ENCODE measurements at regions not wholly inside any gene's neighbourhood (a gene's known extent, or its start where the extent isn't known, plus 50 kb on each side); places are given as distances from the start of the nearest gene placed in this dataset.
A peak's percentile ranks its signal among the peaks of the same experiment; 100 is the strongest.

DNA sequence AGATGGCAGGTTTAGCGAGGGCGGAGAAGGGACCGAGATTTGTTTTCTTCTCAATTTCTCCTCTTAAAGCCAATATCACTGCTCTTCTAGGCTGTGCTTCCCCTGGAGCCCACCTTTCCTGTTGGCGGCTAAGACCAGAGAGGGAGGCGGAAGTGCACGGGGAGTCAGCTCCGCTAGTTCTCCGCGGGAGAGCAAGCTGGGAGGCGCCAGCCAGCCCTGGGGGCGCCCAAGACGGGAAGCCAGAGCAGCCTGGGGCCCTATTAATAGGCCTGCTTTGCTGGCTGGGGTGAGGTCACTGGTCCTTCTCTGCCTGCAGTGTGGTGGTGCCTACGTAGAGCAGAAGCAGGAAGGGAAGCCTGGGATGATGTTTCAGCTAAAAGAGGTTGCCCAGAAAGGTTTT is 61.6 kb downstream of the LSM5 start:
- no peak for DNase-seq
- Histone ChIP-seq H4K20me1 (ENCODE audit: insufficient read depth, low read depth, low read length) (no peaks in the 10 kb centered on the region), H3K9me3 (ENCODE audit: low read length) (no peaks in the 10 kb centered on the region), H3K27ac (ENCODE audit: low read length) (no peak overlapping the region), H2AFZ (ENCODE audit: low read length) (no peak overlapping the region), H3K27me3 (ENCODE audit: low read length) (no peaks in the 10 kb centered on the region), H3K9ac (ENCODE audit: low read length) (no peak overlapping the region), H3K4me2 (ENCODE audit: low read depth, low read length, poor library complexity, severe bottlenecking) (no peak overlapping the region), H3K79me2 (ENCODE audit: low read length) (no peaks in the 10 kb centered on the region), H3K4me3 (ENCODE audit: low read length) (no peak overlapping the region), H3K9me2 (replicated peaks; ENCODE audit: insufficient read depth, low read length) (no peaks in the 10 kb centered on the region), H3K36me3 (ENCODE audit: insufficient read depth, low read length) (no peaks in the 10 kb centered on the region), H3K4me1 (ENCODE audit: low read length) (no peaks in the 10 kb centered on the region)

DNA sequence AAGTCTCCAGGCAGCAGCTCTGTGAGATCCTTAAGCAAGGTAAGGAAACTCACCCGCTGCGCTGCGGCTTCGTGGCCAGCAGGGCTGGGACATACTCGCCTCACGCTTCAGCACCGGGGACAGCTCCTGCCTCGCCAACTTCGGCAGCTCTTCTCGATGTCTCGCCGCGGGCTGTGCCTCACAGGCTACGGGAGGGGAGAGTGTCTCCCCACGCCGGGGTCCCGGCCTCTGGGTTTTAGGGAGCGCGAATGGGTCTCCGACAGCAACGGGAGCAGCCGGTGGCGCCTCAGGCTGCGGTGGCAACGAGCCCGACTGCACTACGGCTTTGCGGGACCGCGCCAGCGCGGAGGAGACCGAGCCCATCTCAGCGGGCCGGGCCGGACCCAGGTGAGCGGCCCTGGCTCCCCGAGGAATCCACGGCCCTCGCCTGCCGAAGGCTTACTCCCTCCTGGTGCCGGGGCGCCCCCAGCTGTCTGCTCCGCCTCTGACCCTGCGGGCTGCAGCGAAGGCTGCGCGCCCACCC is 62.4 kb downstream of the LSM5 start:
- Histone ChIP-seq H3K4me1 (ENCODE audit: low read length) (no peaks in the 10 kb centered on the region), H2AFZ (ENCODE audit: low read length) (no peak overlapping the region), H4K20me1 (ENCODE audit: insufficient read depth, low read depth, low read length) (no peaks in the 10 kb centered on the region), H3K9ac (ENCODE audit: low read length) (no peak overlapping the region), H3K27ac (ENCODE audit: low read length) (no peak overlapping the region), H3K4me2 (ENCODE audit: low read depth, low read length, poor library complexity, severe bottlenecking) (no peak overlapping the region), H3K27me3 (ENCODE audit: low read length) (no peaks in the 10 kb centered on the region), H3K9me3 (ENCODE audit: low read length) (no peaks in the 10 kb centered on the region), H3K9me2 (replicated peaks; ENCODE audit: insufficient read depth, low read length) (no peaks in the 10 kb centered on the region), H3K79me2 (ENCODE audit: low read length) (no peaks in the 10 kb centered on the region), H3K4me3 (ENCODE audit: low read length) (no peak overlapping the region), H3K36me3 (ENCODE audit: insufficient read depth, low read length) (no peaks in the 10 kb centered on the region)
- DNase-seq, result peak; percentile 60

DNA sequence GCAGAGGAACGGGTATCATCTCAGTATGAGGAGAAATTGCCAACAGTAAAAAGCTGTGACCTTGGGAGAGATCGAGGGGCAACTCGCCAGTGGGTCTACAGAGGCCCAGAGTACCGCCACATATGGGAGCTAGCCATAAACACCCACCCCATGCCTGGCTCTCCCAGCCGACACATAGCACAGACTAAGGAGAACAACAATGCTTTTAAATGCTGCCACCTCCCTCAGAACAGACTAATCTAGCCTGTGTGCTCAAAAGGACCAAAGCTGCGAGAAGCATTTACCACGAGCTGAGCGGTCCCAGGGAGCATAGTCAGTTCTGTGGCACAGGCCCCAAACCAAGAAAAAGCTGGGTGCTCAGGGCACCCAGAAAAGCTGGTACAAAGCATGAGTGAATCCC is 73.3 kb downstream of the LSM5 start:
- H2AFZ ChIP-seq (ENCODE audit: low read length), result no peak overlapping the region
- no peaks in the 10 kb centered on the region for H3K9me3 ChIP-seq (ENCODE audit: low read length)
- H3K4me3 ChIP-seq (ENCODE audit: low read length), result no peak overlapping the region
- H4K20me1 ChIP-seq (ENCODE audit: insufficient read depth, low read depth, low read length), result no peaks in the 10 kb centered on the region
- no peak overlapping the region for H3K27ac ChIP-seq (ENCODE audit: low read length)
- no peaks in the 10 kb centered on the region for H3K79me2 ChIP-seq (ENCODE audit: low read length)
- H3K36me3 ChIP-seq (ENCODE audit: insufficient read depth, low read length), result no peaks in the 10 kb centered on the region
- H3K27me3 ChIP-seq (ENCODE audit: low read length), result no peaks in the 10 kb centered on the region
- no peak overlapping the region for H3K9ac ChIP-seq (ENCODE audit: low read length)
- no peak overlapping the region for H3K4me2 ChIP-seq (ENCODE audit: low read depth, low read length, poor library complexity, severe bottlenecking)
- H3K9me2 ChIP-seq (replicated peaks; ENCODE audit: insufficient read depth, low read length), result no peaks in the 10 kb centered on the region
- DNase-seq, result no peak
- no peaks in the 10 kb centered on the region for H3K4me1 ChIP-seq (ENCODE audit: low read length)

DNA sequence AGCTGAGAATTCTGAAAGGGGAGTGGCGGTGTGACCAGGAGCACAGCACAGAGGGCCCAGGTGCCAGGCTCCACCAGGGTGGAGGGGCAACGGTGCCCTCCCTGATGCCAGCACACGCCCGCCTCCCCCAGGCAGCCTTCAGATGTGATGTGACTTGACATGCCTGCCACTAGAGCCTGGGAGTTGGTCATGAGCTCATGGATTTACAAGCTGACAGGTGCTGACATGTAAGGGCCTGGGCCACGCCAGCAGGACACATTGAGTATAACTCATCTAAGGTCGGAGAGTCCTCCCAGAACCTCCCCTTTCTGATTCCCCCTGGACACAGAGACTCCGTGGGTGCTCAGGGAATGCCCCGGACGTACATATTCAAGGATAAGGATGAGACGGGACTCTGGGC is 74.2 kb downstream of the LSM5 start:
- no peaks in the 10 kb centered on the region for H3K9me3 ChIP-seq (ENCODE audit: low read length)
- H3K4me3 ChIP-seq (ENCODE audit: low read length), result no peak overlapping the region
- no peaks in the 10 kb centered on the region for H3K9me2 ChIP-seq (replicated peaks; ENCODE audit: insufficient read depth, low read length)
- H3K79me2 ChIP-seq (ENCODE audit: low read length), result no peaks in the 10 kb centered on the region
- no peak overlapping the region for H3K9ac ChIP-seq (ENCODE audit: low read length)
- no peaks in the 10 kb centered on the region for H3K27me3 ChIP-seq (ENCODE audit: low read length)
- H3K4me2 ChIP-seq (ENCODE audit: low read depth, low read length, poor library complexity, severe bottlenecking), result no peak overlapping the region
- no peaks in the 10 kb centered on the region for H3K36me3 ChIP-seq (ENCODE audit: insufficient read depth, low read length)
- no peak overlapping the region for H2AFZ ChIP-seq (ENCODE audit: low read length)
- H3K27ac ChIP-seq (ENCODE audit: low read length), result no peak overlapping the region
- DNase-seq, result no peak
- H4K20me1 ChIP-seq (ENCODE audit: insufficient read depth, low read depth, low read length), result no peaks in the 10 kb centered on the region
- no peaks in the 10 kb centered on the region for H3K4me1 ChIP-seq (ENCODE audit: low read length)

DNA sequence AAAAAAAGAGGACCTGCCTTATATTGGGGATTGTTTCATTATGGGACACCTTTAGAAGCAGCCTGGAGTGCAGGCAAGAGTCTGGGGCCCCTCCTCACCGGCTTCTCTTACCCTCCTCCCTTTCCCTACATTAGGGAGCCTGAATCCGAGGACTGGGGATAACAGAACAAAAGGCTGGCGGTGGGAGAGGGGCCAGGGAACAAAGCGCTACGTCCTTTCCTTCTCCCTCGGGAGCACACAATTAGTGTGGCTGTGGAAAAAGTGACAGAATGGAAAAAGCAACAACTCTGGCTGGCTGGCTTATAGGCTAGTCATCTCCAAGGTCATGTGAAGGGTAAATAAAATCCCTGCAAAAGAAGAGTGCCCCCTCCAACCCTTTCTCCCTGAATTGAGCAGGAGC is 74.7 kb downstream of the LSM5 start:
- Histone ChIP-seq H3K4me1 (ENCODE audit: low read length) (no peaks in the 10 kb centered on the region), H3K4me3 (ENCODE audit: low read length) (no peak overlapping the region), H3K79me2 (ENCODE audit: low read length) (no peaks in the 10 kb centered on the region), H3K9me2 (replicated peaks; ENCODE audit: insufficient read depth, low read length) (no peaks in the 10 kb centered on the region), H2AFZ (ENCODE audit: low read length) (no peak overlapping the region), H3K9ac (ENCODE audit: low read length) (no peak overlapping the region), H3K4me2 (ENCODE audit: low read depth, low read length, poor library complexity, severe bottlenecking) (no peak overlapping the region), H4K20me1 (ENCODE audit: insufficient read depth, low read depth, low read length) (no peaks in the 10 kb centered on the region), H3K36me3 (ENCODE audit: insufficient read depth, low read length) (no peaks in the 10 kb centered on the region), H3K27me3 (ENCODE audit: low read length) (no peaks in the 10 kb centered on the region), H3K9me3 (ENCODE audit: low read length) (no peaks in the 10 kb centered on the region), H3K27ac (ENCODE audit: low read length) (no peak overlapping the region)
- DNase-seq, result no peak

DNA sequence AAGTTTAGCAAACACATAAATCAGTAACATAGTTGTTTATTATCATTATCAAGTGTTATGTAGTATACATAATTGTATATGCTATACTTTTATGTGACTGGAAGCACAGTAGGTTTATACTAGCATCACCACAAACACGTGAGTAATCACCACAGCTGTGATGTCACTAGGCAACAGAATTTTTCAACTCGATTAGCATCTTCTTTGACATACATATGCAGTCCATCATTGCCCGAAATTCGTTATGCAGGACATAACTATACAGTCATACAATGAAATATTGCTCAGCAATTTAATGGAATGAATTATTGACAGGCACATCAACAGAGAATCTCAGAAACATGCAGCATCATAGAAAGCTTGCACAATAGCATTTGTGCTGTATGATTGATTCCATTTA is 77.7 kb downstream of the LSM5 start:
- Histone ChIP-seq H3K79me2 (ENCODE audit: low read length) (no peaks in the 10 kb centered on the region), H3K9ac (ENCODE audit: low read length) (no peak overlapping the region), H2AFZ (ENCODE audit: low read length) (no peak overlapping the region), H3K9me2 (replicated peaks; ENCODE audit: insufficient read depth, low read length) (no peaks in the 10 kb centered on the region), H3K4me1 (ENCODE audit: low read length) (no peaks in the 10 kb centered on the region), H4K20me1 (ENCODE audit: insufficient read depth, low read depth, low read length) (no peaks in the 10 kb centered on the region), H3K36me3 (ENCODE audit: insufficient read depth, low read length) (no peaks in the 10 kb centered on the region), H3K9me3 (ENCODE audit: low read length) (no peaks in the 10 kb centered on the region), H3K4me2 (ENCODE audit: low read depth, low read length, poor library complexity, severe bottlenecking) (no peak overlapping the region), H3K27ac (ENCODE audit: low read length) (no peak overlapping the region), H3K27me3 (ENCODE audit: low read length) (no peaks in the 10 kb centered on the region), H3K4me3 (ENCODE audit: low read length) (no peak overlapping the region)
- DNase-seq, result no peak

DNA sequence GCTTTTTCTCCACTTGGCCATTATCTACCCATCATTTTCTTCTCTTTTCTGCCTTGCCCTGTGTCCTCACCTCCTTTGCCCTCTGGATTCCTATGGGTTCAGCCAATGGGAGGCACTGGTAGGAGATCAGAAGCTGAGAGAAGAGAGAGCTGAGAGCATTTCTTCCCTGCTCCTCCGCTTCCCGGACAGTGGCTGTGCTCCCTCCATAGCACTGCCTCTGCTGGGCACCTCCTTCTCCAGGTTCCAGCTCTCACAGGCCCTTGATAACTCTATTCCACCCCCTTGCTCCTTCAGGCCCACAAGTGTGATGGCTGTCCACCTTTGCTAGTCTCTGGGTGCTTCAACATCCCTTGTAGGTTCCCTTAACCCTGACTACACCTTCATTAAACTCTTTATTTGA is 79.6 kb downstream of the LSM5 start:
- Histone ChIP-seq H3K27ac (ENCODE audit: low read length) (no peak overlapping the region), H4K20me1 (ENCODE audit: insufficient read depth, low read depth, low read length) (no peaks in the 10 kb centered on the region), H3K36me3 (ENCODE audit: insufficient read depth, low read length) (no peaks in the 10 kb centered on the region), H3K79me2 (ENCODE audit: low read length) (no peaks in the 10 kb centered on the region), H3K4me2 (ENCODE audit: low read depth, low read length, poor library complexity, severe bottlenecking) (no peak overlapping the region), H3K27me3 (ENCODE audit: low read length) (no peaks in the 10 kb centered on the region), H2AFZ (ENCODE audit: low read length) (no peak overlapping the region), H3K4me1 (ENCODE audit: low read length) (no peaks in the 10 kb centered on the region), H3K4me3 (ENCODE audit: low read length) (no peak overlapping the region), H3K9me3 (ENCODE audit: low read length) (no peaks in the 10 kb centered on the region), H3K9me2 (replicated peaks; ENCODE audit: insufficient read depth, low read length) (no peaks in the 10 kb centered on the region), H3K9ac (ENCODE audit: low read length) (no peak overlapping the region)
- no peak for DNase-seq

DNA sequence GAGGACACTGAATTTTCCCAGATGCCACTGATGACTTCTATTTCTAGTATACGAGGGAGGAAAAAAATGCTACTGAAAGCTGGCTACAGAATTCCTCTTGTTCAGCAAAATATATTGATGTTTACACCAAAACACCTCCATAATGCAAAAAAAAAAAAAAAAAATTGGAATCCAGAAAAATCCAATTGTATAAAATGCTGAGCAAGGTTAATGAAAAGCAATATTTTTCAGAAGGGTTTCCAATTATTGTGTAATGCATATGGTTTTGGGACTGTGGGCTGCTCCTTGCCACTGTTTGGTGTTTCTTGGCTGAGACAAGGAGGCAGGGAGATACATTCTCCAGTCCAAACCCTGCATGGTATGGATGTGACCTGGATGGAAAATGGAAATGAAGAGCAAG is 83.8 kb downstream of the LSM5 start:
- no peaks in the 10 kb centered on the region for H3K9me3 ChIP-seq (ENCODE audit: low read length)
- no peak overlapping the region for H3K9ac ChIP-seq (ENCODE audit: low read length)
- no peak overlapping the region for H2AFZ ChIP-seq (ENCODE audit: low read length)
- H3K4me1 ChIP-seq (ENCODE audit: low read length), result no peaks in the 10 kb centered on the region
- no peaks in the 10 kb centered on the region for H3K36me3 ChIP-seq (ENCODE audit: insufficient read depth, low read length)
- H3K79me2 ChIP-seq (ENCODE audit: low read length), result no peaks in the 10 kb centered on the region
- H3K9me2 ChIP-seq (replicated peaks; ENCODE audit: insufficient read depth, low read length), result no peaks in the 10 kb centered on the region
- no peak overlapping the region for H3K4me3 ChIP-seq (ENCODE audit: low read length)
- H4K20me1 ChIP-seq (ENCODE audit: insufficient read depth, low read depth, low read length), result no peaks in the 10 kb centered on the region
- H3K27ac ChIP-seq (ENCODE audit: low read length), result no peak overlapping the region
- DNase-seq, result no peak
- no peaks in the 10 kb centered on the region for H3K27me3 ChIP-seq (ENCODE audit: low read length)
- H3K4me2 ChIP-seq (ENCODE audit: low read depth, low read length, poor library complexity, severe bottlenecking), result no peak overlapping the region

Measured in Karpas-422 (cell line).